ENCODE measurements at regions not wholly inside any gene's neighbourhood (a gene's known extent, or its start where the extent isn't known, plus 50 kb on each side); places are given as distances from the start of the nearest gene placed in this dataset.

DNA sequence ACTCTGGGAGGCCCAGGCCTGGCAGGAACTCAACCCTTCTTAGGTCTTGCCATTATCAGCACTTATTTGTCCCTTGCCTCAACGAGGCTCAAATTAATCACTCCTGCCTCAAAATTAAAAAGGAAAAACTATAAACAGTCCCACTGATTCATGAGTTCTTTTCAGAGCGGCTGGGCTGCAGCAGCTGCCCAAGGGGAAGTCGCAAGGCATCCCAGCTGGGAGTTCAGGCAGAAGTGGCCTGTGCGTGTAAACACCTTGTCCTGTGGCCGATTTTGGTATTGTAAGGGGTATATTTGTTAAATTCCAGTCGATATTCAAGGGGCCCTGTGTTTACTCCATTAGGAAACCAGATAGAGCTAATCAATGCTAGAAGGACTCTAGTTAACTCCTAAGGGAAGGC, 213.9 kb upstream of the CADM1 start:
- DNase-seq = no peak
- Histone ChIP-seq H3K9me3 (no peaks in the 10 kb centered on the region), H3K4me3 (no peak overlapping the region), H3K36me3 (no peaks in the 10 kb centered on the region), H3K4me1 (peaks cover 9 to 10% of the 10 kb centered on the region in 2 donors), H3K27ac (no peak overlapping the region), H3K27me3 (no peaks in the 10 kb centered on the region)
- TF ChIP-seq POLR2A (IDR thresholded peaks at IDR 0.05) (no peak), CTCF (IDR thresholded peaks at IDR 0.05 in 4 of 5, conservative IDR thresholded peaks at IDR 0.05 in 1 of 5) (no peak)
- in situ Hi-C loops (cut with MboI; ENCODE audit: low sequenced_read_pairs in 4 of 4) (no loop called here), intact Hi-C loops (cut with DNase I; ENCODE audit: low total_unique reads) (no loop called here)
- ATAC-seq = no peak

GRCh38 chr11:115716601-115717529, 212.7 kb upstream of the CADM1 start:
- intact Hi-C loops (cut with DNase I; ENCODE audit: low total_unique reads) = no loop called here
- H3K36me3 ChIP-seq = no peaks in the 10 kb centered on the region
- H3K27ac ChIP-seq = no peak overlapping the region
- DNase-seq (no peak), ATAC-seq (no peak)
- TF ChIP-seq POLR2A (IDR thresholded peaks at IDR 0.05) (no peak), CTCF (IDR thresholded peaks at IDR 0.05 in 4 of 5, conservative IDR thresholded peaks at IDR 0.05 in 1 of 5) (no peak)
- no peaks in the 10 kb centered on the region for H3K27me3 ChIP-seq
- peaks cover 0 to 2% of the 10 kb centered on the region in 2 donors for H3K4me1 ChIP-seq
- no peaks in the 10 kb centered on the region for H3K9me3 ChIP-seq
- in situ Hi-C loops (cut with MboI; ENCODE audit: low sequenced_read_pairs in 4 of 4) = no loop called here
- H3K4me3 ChIP-seq = no peak overlapping the region

DNA sequence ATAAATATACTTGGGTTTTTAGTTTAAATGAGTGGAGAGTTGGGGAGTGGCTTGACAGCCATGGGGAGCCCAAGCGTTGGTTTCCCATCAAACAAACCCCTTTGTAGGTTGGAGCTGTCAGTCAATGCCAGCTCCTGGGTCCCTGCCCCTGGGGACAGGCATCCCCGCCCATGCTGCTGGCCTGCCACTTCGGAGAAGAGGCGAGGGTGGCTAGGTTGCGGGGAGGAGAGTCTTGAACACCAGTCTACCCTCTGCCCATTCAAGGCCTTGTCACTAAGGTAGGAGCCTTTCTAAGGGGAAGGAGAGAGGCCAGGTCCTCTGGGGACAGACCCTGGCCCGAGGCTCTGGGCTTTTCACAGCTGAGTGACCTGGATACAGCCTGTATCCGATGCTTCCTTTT, 211.9 kb upstream of the CADM1 start:
- ATAC-seq (no peak), DNase-seq (no peak)
- in situ Hi-C loops (cut with MboI; ENCODE audit: low sequenced_read_pairs in 4 of 4) (no loop called here), intact Hi-C loops (cut with DNase I; ENCODE audit: low total_unique reads) (no loop called here)
- Histone ChIP-seq H3K27ac (no peak overlapping the region), H3K9me3 (no peaks in the 10 kb centered on the region), H3K36me3 (no peaks in the 10 kb centered on the region), H3K4me3 (no peak overlapping the region), H3K27me3 (no peaks in the 10 kb centered on the region), H3K4me1 (no peaks in the 10 kb centered on the region)
- TF ChIP-seq POLR2A (IDR thresholded peaks at IDR 0.05) (no peak), CTCF (IDR thresholded peaks at IDR 0.05 in 4 of 5, conservative IDR thresholded peaks at IDR 0.05 in 1 of 5) (no peak)

DNA sequence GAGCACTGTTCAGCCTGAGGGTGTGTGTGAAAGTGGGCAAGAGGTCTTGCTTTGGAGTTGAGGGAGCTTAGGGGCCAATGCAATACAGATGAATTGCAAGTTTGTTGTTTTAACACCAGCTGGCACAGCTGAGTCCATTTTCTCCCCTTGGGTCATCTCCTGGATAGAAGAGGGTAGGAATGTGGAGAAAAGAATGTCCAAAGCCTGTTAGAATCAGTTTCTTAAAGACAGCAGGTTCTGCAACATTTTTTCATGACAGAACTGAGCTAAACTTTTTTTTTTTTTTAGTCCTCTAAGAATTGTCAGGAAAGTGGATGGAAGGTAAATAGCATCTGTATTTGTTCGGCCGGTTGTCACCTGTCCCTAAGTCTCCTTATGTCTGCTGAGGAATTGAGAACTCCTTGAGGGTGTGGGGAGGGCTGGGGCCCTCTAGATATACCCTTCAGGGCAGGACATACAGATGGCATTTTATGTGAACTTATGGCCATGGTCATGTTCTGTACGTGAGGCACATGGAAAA, 211.1 kb upstream of the CADM1 start:
- DNase-seq = no peak
- intact Hi-C loops (cut with DNase I; ENCODE audit: low total_unique reads) = no loop called here

More for the DNA sequence above, 211.1 kb upstream of the CADM1 start:
- no peak overlapping the region for H3K27ac ChIP-seq
- no peaks in the 10 kb centered on the region for H3K9me3 ChIP-seq
- in situ Hi-C loops (cut with MboI; ENCODE audit: low sequenced_read_pairs in 4 of 4) = no loop called here
- H3K36me3 ChIP-seq = no peaks in the 10 kb centered on the region
- H3K27me3 ChIP-seq = no peaks in the 10 kb centered on the region
- H3K4me1 ChIP-seq = no peaks in the 10 kb centered on the region
- no peak for TF ChIP-seq CTCF (IDR thresholded peaks at IDR 0.05 in 4 of 5, conservative IDR thresholded peaks at IDR 0.05 in 1 of 5)
- no peak for TF ChIP-seq POLR2A (IDR thresholded peaks at IDR 0.05)
- H3K4me3 ChIP-seq = no peak overlapping the region
- ATAC-seq = no peak

All from gastrocnemius medialis (tissue), 4 donors.